ENCODE measurements at regions not wholly inside any gene's neighbourhood (a gene's known extent, or its start where the extent isn't known, plus 50 kb on each side); places are given as distances from the start of the nearest gene placed in this dataset.
A peak's percentile ranks its signal among the peaks of the same experiment; 100 is the strongest.

DNA sequence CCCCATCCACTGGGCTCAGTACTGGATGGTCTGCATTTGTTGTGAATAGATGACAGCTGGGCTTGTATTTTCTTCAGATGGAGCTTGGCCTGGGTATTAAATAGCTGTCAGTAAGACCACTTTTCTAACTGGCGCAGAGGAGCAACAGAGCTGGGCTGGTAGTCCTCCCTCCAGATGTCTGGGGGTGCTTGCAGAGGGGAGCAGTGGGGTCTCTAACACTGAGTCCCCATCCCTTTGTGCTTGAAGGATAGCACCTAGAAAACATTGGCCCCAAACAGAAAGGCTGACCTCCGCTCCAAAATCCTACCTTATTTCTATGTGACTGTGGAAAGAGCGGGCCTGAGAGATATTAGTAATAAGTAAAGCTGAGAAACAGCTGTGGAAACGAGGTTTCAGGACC is 131.6 kb upstream of the E2F8 start:
- no peaks in the 10 kb centered on the region for H3K9me3 Mint-ChIP-seq (ENCODE audit: low read depth)
- no peaks in the 10 kb centered on the region for H3K36me3 Mint-ChIP-seq (ENCODE audit: insufficient read depth)
- peaks cover 7% of the 10 kb centered on the region for H3K4me1 Mint-ChIP-seq (ENCODE audit: low read depth)
- H3K4me3 Mint-ChIP-seq (ENCODE audit: low read depth): no peak overlapping the region
- no peak for DNase-seq (ENCODE audit: low spot score, unreplicated experiment)
- H3K27me3 Mint-ChIP-seq: peaks cover 25% of the 10 kb centered on the region
- no peak overlapping the region for H3K27ac Mint-ChIP-seq
- TF ChIP-seq, protein P1, sequence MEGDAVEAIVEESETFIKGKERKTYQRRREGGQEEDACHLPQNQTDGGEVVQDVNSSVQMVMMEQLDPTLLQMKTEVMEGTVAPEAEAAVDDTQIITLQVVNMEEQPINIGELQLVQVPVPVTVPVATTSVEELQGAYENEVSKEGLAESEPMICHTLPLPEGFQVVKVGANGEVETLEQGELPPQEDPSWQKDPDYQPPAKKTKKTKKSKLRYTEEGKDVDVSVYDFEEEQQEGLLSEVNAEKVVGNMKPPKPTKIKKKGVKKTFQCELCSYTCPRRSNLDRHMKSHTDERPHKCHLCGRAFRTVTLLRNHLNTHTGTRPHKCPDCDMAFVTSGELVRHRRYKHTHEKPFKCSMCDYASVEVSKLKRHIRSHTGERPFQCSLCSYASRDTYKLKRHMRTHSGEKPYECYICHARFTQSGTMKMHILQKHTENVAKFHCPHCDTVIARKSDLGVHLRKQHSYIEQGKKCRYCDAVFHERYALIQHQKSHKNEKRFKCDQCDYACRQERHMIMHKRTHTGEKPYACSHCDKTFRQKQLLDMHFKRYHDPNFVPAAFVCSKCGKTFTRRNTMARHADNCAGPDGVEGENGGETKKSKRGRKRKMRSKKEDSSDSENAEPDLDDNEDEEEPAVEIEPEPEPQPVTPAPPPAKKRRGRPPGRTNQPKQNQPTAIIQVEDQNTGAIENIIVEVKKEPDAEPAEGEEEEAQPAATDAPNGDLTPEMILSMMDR (IDR thresholded peaks at IDR 0.05; ENCODE audit: unreplicated experiment): no peak

DNA sequence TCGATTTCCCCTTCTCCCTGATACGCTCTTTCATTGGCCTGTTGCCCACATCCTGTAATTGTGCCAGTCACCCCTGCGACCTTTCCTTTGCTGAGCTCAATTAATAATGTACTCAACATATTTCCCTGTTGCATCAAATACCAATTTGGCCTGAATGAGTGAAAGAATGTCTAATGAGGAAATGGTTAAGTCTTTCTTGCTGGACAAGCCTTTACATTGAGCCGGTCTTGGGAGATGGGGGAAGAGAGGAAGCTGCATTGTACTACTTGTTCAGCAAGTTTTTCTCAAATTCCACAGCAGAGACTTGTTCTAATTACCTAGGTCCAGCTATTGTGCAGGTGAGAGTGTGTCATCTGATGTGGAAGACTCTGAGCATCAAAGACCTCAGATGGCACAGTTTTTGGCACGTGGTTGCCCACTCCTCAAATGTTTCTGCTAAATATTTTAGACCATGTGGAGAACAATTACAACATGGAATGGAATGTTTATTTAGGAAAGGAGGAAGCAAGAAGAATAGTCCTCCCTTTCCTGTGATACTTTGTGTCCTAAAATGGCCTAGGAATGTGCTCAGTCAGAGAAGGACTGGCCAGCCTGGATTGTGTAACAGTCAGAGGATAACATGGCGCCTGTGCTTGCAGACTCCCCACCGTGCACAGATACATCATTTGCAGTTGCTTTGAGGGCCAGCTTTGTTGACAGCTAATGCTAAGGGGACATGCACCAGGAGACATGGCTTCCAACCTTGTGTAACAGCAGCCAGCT is 129.5 kb upstream of the E2F8 start:
- Mint-ChIP-seq H3K36me3 (ENCODE audit: insufficient read depth) (no peaks in the 10 kb centered on the region), H3K27ac (peak overlapping the region; percentile 54), H3K4me3 (ENCODE audit: low read depth) (no peak overlapping the region), H3K27me3 (peaks cover 22% of the 10 kb centered on the region), H3K9me3 (ENCODE audit: low read depth) (no peaks in the 10 kb centered on the region), H3K4me1 (ENCODE audit: low read depth) (peaks cover 8% of the 10 kb centered on the region)
- no peak for DNase-seq (ENCODE audit: low spot score, unreplicated experiment)
- TF ChIP-seq, protein P1 (IDR thresholded peaks at IDR 0.05; ENCODE audit: unreplicated experiment): no peak

DNA sequence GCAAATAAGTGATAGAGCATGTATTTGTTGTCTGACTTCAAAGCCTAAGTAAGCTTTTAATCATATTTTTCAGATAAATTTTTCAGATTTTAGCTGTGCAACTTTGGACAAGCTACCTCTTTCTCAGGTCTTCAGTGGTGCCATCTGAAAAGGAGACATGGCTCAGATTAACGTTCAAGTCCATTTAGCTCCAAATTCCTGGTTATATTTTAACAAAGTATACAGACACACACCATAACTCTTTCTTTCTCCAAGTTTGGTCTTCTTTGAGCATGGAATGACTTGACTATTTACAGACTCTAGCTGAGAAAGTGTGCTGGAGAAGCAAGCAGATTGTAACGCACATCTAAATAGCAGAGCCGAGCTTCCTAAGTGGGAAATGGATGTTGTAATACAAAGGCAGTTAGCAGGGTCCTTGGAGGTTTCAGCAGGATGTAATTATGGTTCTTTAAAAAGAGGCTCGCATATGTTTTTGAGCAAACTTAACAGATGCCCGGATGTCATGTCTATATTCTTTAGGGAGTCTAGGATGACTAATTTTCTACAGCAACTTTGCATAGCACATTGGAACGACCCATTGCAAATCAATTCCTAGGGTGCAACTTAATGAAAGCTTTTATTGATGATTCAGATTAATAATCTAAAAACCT is 128.1 kb upstream of the E2F8 start:
- H3K27me3 Mint-ChIP-seq: peaks cover 19% of the 10 kb centered on the region
- peaks cover 8% of the 10 kb centered on the region for H3K4me1 Mint-ChIP-seq (ENCODE audit: low read depth)
- TF ChIP-seq, protein P1 (IDR thresholded peaks at IDR 0.05; ENCODE audit: unreplicated experiment): no peak
- no peak for DNase-seq (ENCODE audit: low spot score, unreplicated experiment)
- H3K36me3 Mint-ChIP-seq (ENCODE audit: insufficient read depth): no peaks in the 10 kb centered on the region
- no peaks in the 10 kb centered on the region for H3K9me3 Mint-ChIP-seq (ENCODE audit: low read depth)
- no peak overlapping the region for H3K27ac Mint-ChIP-seq
- no peak overlapping the region for H3K4me3 Mint-ChIP-seq (ENCODE audit: low read depth)

DNA sequence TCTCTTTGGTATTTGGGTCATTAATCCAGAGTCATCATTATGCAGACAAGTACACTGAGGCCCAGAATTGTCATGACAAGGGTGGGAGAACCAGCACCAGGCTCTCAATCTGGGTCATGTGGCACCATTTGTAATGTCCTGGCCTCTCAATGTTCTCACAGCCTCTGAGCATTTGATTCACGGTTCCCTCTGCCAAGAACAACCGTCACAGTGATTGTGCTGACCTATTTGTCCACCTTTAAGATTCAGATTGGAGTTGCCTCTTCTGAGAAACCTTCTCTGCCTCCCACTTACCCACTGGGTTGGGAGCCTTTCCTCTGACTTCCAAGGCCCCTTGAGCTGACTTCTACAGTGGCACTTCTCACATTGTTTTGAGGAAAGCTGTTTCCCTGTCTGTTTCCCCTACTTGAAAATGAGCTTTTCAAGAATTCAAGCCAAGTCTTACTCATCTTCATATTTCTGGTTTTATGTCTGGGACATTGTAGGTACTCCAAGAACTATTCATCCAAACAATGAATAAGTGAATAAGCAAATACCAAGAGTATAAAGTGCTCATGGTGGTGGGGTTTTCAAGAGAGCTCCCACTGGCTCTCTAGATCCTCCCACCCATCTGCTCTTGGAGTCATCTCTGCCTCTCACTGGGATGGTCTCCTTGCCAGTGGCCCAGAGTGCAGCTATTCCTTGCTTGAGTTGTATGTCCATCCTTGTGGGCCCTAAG is 126.4 kb upstream of the E2F8 start:
- H3K36me3 Mint-ChIP-seq (ENCODE audit: insufficient read depth): no peaks in the 10 kb centered on the region
- TF ChIP-seq, protein P1 (IDR thresholded peaks at IDR 0.05; ENCODE audit: unreplicated experiment): no peak
- no peak for DNase-seq (ENCODE audit: low spot score, unreplicated experiment)
- H3K9me3 Mint-ChIP-seq (ENCODE audit: low read depth): no peaks in the 10 kb centered on the region
- peaks cover 9% of the 10 kb centered on the region for H3K27me3 Mint-ChIP-seq
- no peak overlapping the region for H3K27ac Mint-ChIP-seq
- peaks cover 8% of the 10 kb centered on the region for H3K4me1 Mint-ChIP-seq (ENCODE audit: low read depth)
- no peak overlapping the region for H3K4me3 Mint-ChIP-seq (ENCODE audit: low read depth)

DNA sequence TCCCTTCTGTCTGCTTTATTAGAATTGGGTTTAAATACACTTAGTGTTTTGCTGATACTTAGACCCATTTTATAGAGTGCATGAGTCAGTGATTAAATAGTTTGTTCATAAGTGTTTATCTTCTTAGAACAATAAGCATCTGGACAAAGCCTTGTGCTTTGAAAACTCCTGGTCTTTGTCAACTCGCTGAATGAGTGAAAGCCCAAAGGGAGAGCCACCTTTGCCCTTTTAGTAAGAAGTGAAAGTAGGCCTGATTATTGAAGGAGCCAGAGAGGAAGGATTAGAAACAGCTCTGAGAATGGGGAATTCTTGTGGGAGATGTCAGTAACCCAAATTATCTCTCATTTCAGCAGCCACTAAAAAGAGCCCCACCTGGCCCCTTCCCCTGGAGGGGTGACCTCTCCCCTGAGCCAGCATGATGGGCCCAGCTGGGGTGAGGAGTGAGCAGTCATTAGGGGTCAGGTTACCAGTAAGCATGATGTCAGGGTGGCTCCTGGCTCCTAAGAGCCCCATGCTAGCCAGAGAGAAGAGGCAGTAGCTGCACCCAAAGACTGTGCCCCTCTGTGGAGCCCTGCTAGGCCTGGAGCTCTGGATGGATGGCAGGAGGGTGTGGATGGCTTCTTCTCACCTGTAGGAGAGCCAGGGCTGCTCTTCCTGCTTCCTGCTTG is 125.1 kb upstream of the E2F8 start:
- Mint-ChIP-seq H3K36me3 (ENCODE audit: insufficient read depth) (no peaks in the 10 kb centered on the region), H3K9me3 (ENCODE audit: low read depth) (no peaks in the 10 kb centered on the region), H3K27me3 (peaks cover 11% of the 10 kb centered on the region), H3K27ac (no peak overlapping the region), H3K4me1 (ENCODE audit: low read depth) (peaks cover 8% of the 10 kb centered on the region), H3K4me3 (ENCODE audit: low read depth) (no peak overlapping the region)
- no peak for DNase-seq (ENCODE audit: low spot score, unreplicated experiment)
- TF ChIP-seq, protein P1 (IDR thresholded peaks at IDR 0.05; ENCODE audit: unreplicated experiment): no peak

Data from progenitor cell of endocrine pancreas (in vitro differentiated cells).